GM12878 (cell line): ENCODE measurements at regions not wholly inside any gene's neighbourhood (a gene's known extent, or its start where the extent isn't known, plus 50 kb on each side); places are given as distances from the start of the nearest gene placed in this dataset.

Source experiments
- ATAC-seq: fragments of 200-7000 bp; cut with Tn5 transposase; 3 replicates; pipeline ENCODE4 v1.9.1; 2020; ENCODE audit warnings: mild to moderate bottlenecking, moderate library complexity
- BruUV-seq: library from RNA; stranded (reverse); fragments of 400-500 nt; replicated peaks from 2 replicates; lab custom pipeline; 2021; lab: Mats Ljungman, UMichigan
- CTCF ChIA-PET: fragments of 300-600 bp; sonication (Branson Sonifier 250); formaldehyde crosslinking; extraction: SDS; loops from one replicate; lab custom pipeline; 2021; ENCODE audit warnings: inconsistent platforms; lab: Yijun Ruan, JAX
- POLR2A ChIA-PET: fragments of 350-600 bp; formaldehyde crosslinking; extraction: SDS; loops from one replicate; lab custom pipeline; 2021; ENCODE audit warnings: inconsistent platforms; lab: Charles Lee
- RAD21 ChIA-PET: fragments of 300-600 bp; sonication (Branson Sonifier 250); formaldehyde crosslinking; loops from one replicate; lab custom pipeline; 2023; ENCODE audit warnings: antibody characterized with exemption; ENCODE audit not compliant: unreplicated experiment; lab: Charles Lee
- SMC1A ChIA-PET: fragments of 300-600 bp; sonication (Branson Sonifier 250); formaldehyde crosslinking; loops from one replicate; lab custom pipeline; 2023; ENCODE audit not compliant: unreplicated experiment, uncharacterized antibody; lab: Charles Lee
- DNase-seq: peaks from one replicate; pipeline ENCODE4 v3.0.0-alpha.2; 2011; ENCODE audit warnings: low read depth, low spot score
- FAIRE-seq: peaks from 3 replicates; lab custom pipeline; 2011; peaks lifted over from hg19 to GRCh38; lab: Jason Lieb, UNC
- H2AFZ ChIP-seq: 2 replicates; pipeline ENCODE4 v1.6.0; 2011; ENCODE audit warnings: low read depth, low read length, control low read depth; ENCODE audit not compliant: control insufficient read depth
- H3K27ac ChIP-seq: 2 replicates; pipeline ENCODE4 v1.5.1; 2011; ENCODE audit warnings: control low read depth; ENCODE audit not compliant: control insufficient read depth, insufficient read depth
- H3K27me3 ChIP-seq, 2 experiments: replicated peaks in 1 of 2; 2 replicates each; pipeline versions ENCODE4 v1.6.0 to v1.6.1; 2011; ENCODE audit warnings: low read length in 1 of 2; ENCODE audit not compliant: control insufficient read depth in 2 of 2, insufficient read depth in 2 of 2
- H3K36me3 ChIP-seq, 2 experiments: 2 replicates each; pipeline ENCODE4 v1.5.1; 2011; ENCODE audit warnings: low read length in 1 of 2; ENCODE audit not compliant: control insufficient read depth in 2 of 2, insufficient read depth in 2 of 2
- H3K4me1 ChIP-seq: 2 replicates; pipeline ENCODE4 v1.6.1; 2011; ENCODE audit warnings: mild to moderate bottlenecking, low read length, moderate library complexity, mixed read lengths; ENCODE audit not compliant: control insufficient read depth, insufficient read depth
- H3K4me2 ChIP-seq: 2 replicates; pipeline ENCODE4 v1.6.0; 2011; ENCODE audit warnings: control low read depth; ENCODE audit not compliant: control insufficient read depth, insufficient read depth
- H3K4me3 ChIP-seq: fragments of 200-600 bp; sonication (generic); 2 replicates; pipeline ENCODE4 v1.5.1; 2016
- H3K79me2 ChIP-seq: 2 replicates; pipeline ENCODE4 v1.6.0; 2011; ENCODE audit warnings: low read length; ENCODE audit not compliant: control insufficient read depth, insufficient read depth
- H3K9ac ChIP-seq: 2 replicates; pipeline ENCODE4 v1.8.0; 2011; ENCODE audit warnings: low read length, control low read depth, mixed read lengths; ENCODE audit not compliant: control insufficient read depth, insufficient read depth
- H3K9me3 ChIP-seq: replicated peaks from 3 replicates; pipeline ENCODE4 v1.5.1; 2011; ENCODE audit warnings: mild to moderate bottlenecking, low read length; ENCODE audit not compliant: control insufficient read depth, insufficient read depth
- H4K20me1 ChIP-seq: 2 replicates; pipeline ENCODE4 v1.6.0; 2011; ENCODE audit not compliant: control insufficient read depth, insufficient read depth
- CHD4 ChIP-seq: fragments of 200-600 bp; sonication (generic); IDR thresholded peaks from 2 replicates; pipeline ENCODE4 v1.6.1; 2016; ENCODE audit warnings: mild to moderate bottlenecking
- DPF2 ChIP-seq: fragments of 450-650 bp; IDR thresholded peaks from 2 replicates; pipeline ENCODE4 v1.6.1; 2017; ENCODE audit warnings: mild to moderate bottlenecking
- FOXM1 ChIP-seq: IDR thresholded peaks from 2 replicates; pipeline ENCODE4 v1.6.1; 2012; ENCODE audit warnings: low read depth, mild to moderate bottlenecking, inconsistent platforms, low read length, moderate library complexity
- KAT2A ChIP-seq: conservative IDR thresholded peaks from 2 replicates; pipeline ENCODE4 v1.6.1; 2011; ENCODE audit warnings: low read depth, low read length; ENCODE audit not compliant: control insufficient read depth
- LARP7 ChIP-seq: fragments of 450-650 bp; IDR thresholded peaks from 2 replicates; pipeline ENCODE4 v1.6.1; 2017; ENCODE audit warnings: mild to moderate bottlenecking
- NFXL1 ChIP-seq: fragments of 450-650 bp; IDR thresholded peaks from 2 replicates; pipeline ENCODE4 v1.6.1; 2017; ENCODE audit warnings: antibody characterized with exemption, mild to moderate bottlenecking, borderline replicate concordance
- NFYB ChIP-seq: IDR thresholded peaks from 2 replicates; pipeline ENCODE4 v1.6.1; 2011; ENCODE audit warnings: low read depth, mild to moderate bottlenecking, low read length, improper control_type of control experiment, moderate library complexity; ENCODE audit not compliant: insufficient read depth
- POLR2A ChIP-seq: IDR thresholded peaks from 2 replicates; pipeline ENCODE4 v1.6.1; 2011; ENCODE audit warnings: low read depth, mild to moderate bottlenecking, low read length
- STAT1 ChIP-seq: fragments of 450-650 bp; conservative IDR thresholded peaks from 2 replicates; pipeline ENCODE4 v1.6.1; 2014; ENCODE audit warnings: antibody characterized with exemption, mild to moderate bottlenecking
- ZNF207 ChIP-seq: fragments of 450-650 bp; IDR thresholded peaks from 2 replicates; pipeline ENCODE4 v1.6.1; 2014; ENCODE audit warnings: antibody characterized with exemption, mild to moderate bottlenecking, borderline replicate concordance
- ZNF24 ChIP-seq: fragments of 450-650 bp; IDR thresholded peaks from 2 replicates; pipeline ENCODE4 v1.6.1; 2017; ENCODE audit warnings: antibody characterized with exemption, mild to moderate bottlenecking
- ZNF622 ChIP-seq: fragments of 450-650 bp; IDR thresholded peaks from 2 replicates; pipeline ENCODE4 v1.6.1; 2017; ENCODE audit warnings: mild to moderate bottlenecking, inconsistent platforms
- WGBS: methylation state at CpG from one replicate; pipeline ENCODE4 v1.1.6; 2016; ENCODE audit warnings: low lambda C conversion rate; ENCODE audit not compliant: insufficient replicate concordance, insufficient coverage; ENCODE audit errors: missing lambda C conversion rate; 5-methylcytosine and 5-hydroxymethylcytosine counted together
- in situ Hi-C: fragments of 300-500 bp; cut with MboI; formaldehyde crosslinking; loops from 9 replicates; pipeline ENCODE4 v1.14.3; 2018; ENCODE audit warnings: mixed read lengths
- intact Hi-C: fragments of 100-400 bp; cut with micrococcal nuclease; formaldehyde crosslinking; loops from one replicate; pipeline ENCODE4 v1.14.2; 2022; ENCODE audit not compliant: unreplicated experiment
- TF ChIP-seq, protein P1 (sequence below): fragments of 450-650 bp; IDR thresholded peaks from 2 replicates; pipeline ENCODE4 v1.6.1; 2017; ENCODE audit warnings: antibody characterized with exemption, mild to moderate bottlenecking, moderate library complexity
- TF ChIP-seq, protein P2 (sequence below): IDR thresholded peaks from 2 replicates; pipeline ENCODE4 v1.6.1; 2011; ENCODE audit warnings: low read depth, low read length, improper control_type of control experiment, borderline replicate concordance
- TF ChIP-seq, protein P3 (sequence below): fragments of 450-650 bp; IDR thresholded peaks from 2 replicates; pipeline ENCODE4 v1.6.1; 2017; ENCODE audit warnings: mild to moderate bottlenecking

- FAIRE-seq, result no peak
- Histone ChIP-seq H2AFZ (no peak overlapping the region), H3K9ac (no peak overlapping the region), H3K27ac (no peak overlapping the region), H3K4me2 (no peak overlapping the region), H4K20me1 (no peaks in the 10 kb centered on the region), H3K36me3 (no peaks in the 10 kb centered on the region), H3K79me2 (no peaks in the 10 kb centered on the region), H3K4me1 (no peaks in the 10 kb centered on the region), H3K4me3 (no peak overlapping the region), H3K9me3 (no peaks in the 10 kb centered on the region), H3K27me3 (no peaks in the 10 kb centered on the region)
- BruUV-seq, result no TSS peak
- TF ChIP-seq NFYB, result no peak
- TF ChIP-seq ZNF207, result no peak
- TF ChIP-seq DPF2, result no peak
- no peak for TF ChIP-seq FOXM1
- TF ChIP-seq, protein P1, sequence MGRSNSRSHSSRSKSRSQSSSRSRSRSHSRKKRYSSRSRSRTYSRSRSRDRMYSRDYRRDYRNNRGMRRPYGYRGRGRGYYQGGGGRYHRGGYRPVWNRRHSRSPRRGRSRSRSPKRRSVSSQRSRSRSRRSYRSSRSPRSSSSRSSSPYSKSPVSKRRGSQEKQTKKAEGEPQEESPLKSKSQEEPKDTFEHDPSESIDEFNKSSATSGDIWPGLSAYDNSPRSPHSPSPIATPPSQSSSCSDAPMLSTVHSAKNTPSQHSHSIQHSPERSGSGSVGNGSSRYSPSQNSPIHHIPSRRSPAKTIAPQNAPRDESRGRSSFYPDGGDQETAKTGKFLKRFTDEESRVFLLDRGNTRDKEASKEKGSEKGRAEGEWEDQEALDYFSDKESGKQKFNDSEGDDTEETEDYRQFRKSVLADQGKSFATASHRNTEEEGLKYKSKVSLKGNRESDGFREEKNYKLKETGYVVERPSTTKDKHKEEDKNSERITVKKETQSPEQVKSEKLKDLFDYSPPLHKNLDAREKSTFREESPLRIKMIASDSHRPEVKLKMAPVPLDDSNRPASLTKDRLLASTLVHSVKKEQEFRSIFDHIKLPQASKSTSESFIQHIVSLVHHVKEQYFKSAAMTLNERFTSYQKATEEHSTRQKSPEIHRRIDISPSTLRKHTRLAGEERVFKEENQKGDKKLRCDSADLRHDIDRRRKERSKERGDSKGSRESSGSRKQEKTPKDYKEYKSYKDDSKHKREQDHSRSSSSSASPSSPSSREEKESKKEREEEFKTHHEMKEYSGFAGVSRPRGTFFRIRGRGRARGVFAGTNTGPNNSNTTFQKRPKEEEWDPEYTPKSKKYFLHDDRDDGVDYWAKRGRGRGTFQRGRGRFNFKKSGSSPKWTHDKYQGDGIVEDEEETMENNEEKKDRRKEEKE, result no peak
- TF ChIP-seq, protein P2, sequence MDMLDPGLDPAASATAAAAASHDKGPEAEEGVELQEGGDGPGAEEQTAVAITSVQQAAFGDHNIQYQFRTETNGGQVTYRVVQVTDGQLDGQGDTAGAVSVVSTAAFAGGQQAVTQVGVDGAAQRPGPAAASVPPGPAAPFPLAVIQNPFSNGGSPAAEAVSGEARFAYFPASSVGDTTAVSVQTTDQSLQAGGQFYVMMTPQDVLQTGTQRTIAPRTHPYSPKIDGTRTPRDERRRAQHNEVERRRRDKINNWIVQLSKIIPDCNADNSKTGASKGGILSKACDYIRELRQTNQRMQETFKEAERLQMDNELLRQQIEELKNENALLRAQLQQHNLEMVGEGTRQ, result no peak
- TF ChIP-seq KAT2A, result no peak
- TF ChIP-seq ZNF622, result no peak
- TF ChIP-seq STAT1, result no peak
- TF ChIP-seq ZNF24, result no peak
- TF ChIP-seq, protein P3, sequence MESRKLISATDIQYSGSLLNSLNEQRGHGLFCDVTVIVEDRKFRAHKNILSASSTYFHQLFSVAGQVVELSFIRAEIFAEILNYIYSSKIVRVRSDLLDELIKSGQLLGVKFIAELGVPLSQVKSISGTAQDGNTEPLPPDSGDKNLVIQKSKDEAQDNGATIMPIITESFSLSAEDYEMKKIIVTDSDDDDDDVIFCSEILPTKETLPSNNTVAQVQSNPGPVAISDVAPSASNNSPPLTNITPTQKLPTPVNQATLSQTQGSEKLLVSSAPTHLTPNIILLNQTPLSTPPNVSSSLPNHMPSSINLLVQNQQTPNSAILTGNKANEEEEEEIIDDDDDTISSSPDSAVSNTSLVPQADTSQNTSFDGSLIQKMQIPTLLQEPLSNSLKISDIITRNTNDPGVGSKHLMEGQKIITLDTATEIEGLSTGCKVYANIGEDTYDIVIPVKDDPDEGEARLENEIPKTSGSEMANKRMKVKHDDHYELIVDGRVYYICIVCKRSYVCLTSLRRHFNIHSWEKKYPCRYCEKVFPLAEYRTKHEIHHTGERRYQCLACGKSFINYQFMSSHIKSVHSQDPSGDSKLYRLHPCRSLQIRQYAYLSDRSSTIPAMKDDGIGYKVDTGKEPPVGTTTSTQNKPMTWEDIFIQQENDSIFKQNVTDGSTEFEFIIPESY, result no peak
- no peak for TF ChIP-seq NFXL1
- TF ChIP-seq CHD4, result no peak
- TF ChIP-seq POLR2A, result no peak
- no peak for TF ChIP-seq LARP7
- DNase-seq, result no peak
- POLR2A ChIA-PET, result interaction anchor here (0.6 kb wide), 1 partner anchor 109 kb away, joined by 4 read pairs; no protein-coding TSS in a partner anchor
- in situ Hi-C loops, result no loop called here
- intact Hi-C loops, result no loop called here
- CTCF ChIA-PET, result no interaction called here
- RAD21 ChIA-PET, result no interaction called here
- SMC1A ChIA-PET, result interaction anchor here (0.5 kb wide), 1 partner anchor 12 kb away, joined by 3 read pairs; no protein-coding TSS in a partner anchor
- WGBS, result 98% methylated on average over 5 of the region's 5 CpGs
- no peak for ATAC-seq
Measured at GRCh38 chr15:63451671-63452315, 52.6 kb upstream of the USP3 start.
